ENCODE measurements at regions not wholly inside any gene's neighbourhood (a gene's known extent, or its start where the extent isn't known, plus 50 kb on each side); places are given as distances from the start of the nearest gene placed in this dataset.
"Not testable (repeated sequence)": the region's sequence is repeated elsewhere in the genome, so short reads cannot be mapped to it uniquely, and the experiment has no call there.

- H3K4me1 ChIP-seq (ENCODE audit: insufficient read depth, low read length): no peaks in the 10 kb centered on the region
- no peaks in the 10 kb centered on the region for H3K9me3 ChIP-seq (ENCODE audit: insufficient read depth, low read depth, low read length)
- no peak overlapping the region for H3K4me3 ChIP-seq (ENCODE audit: low read length)
- H3K27ac ChIP-seq (ENCODE audit: low read depth, low read length): no peak overlapping the region
- H3K9ac ChIP-seq (ENCODE audit: low read depth, low read length): no peak overlapping the region
- no peaks in the 10 kb centered on the region for H3K36me3 ChIP-seq (ENCODE audit: insufficient read depth, low read length)
- H3K27me3 ChIP-seq (ENCODE audit: insufficient read depth, low read length): no peaks in the 10 kb centered on the region
These were observed 138.9 kb downstream of the PMAIP1 start for GRCh38 chr18:60038731-60039130.

- no peaks in the 10 kb centered on the region for H3K9me3 ChIP-seq (ENCODE audit: insufficient read depth, low read depth, low read length)
- H3K27ac ChIP-seq (ENCODE audit: low read depth, low read length): no peak overlapping the region
- H3K4me1 ChIP-seq (ENCODE audit: insufficient read depth, low read length): no peaks in the 10 kb centered on the region
- no peak overlapping the region for H3K9ac ChIP-seq (ENCODE audit: low read depth, low read length)
- no peaks in the 10 kb centered on the region for H3K36me3 ChIP-seq (ENCODE audit: insufficient read depth, low read length)
- no peak overlapping the region for H3K4me3 ChIP-seq (ENCODE audit: low read length)
- 94% methylated on average over 1 of the region's 2 CpGs for WGBS
- no peaks in the 10 kb centered on the region for H3K27me3 ChIP-seq (ENCODE audit: insufficient read depth, low read length)
These were observed 127.6 kb downstream of the PMAIP1 start for GRCh38 chr18:60027397-60027796.

- peaks cover 11% of the 10 kb centered on the region for H3K4me1 ChIP-seq (ENCODE audit: insufficient read depth, low read length)
These were observed 125.1 kb downstream of the PMAIP1 start for GRCh38 chr18:60024857-60025256.

GRCh38 chr18:60024345-60024744 is 124.5 kb downstream of the PMAIP1 start:
- no peak overlapping the region for H3K4me3 ChIP-seq (ENCODE audit: low read length)
- 67% methylated on average over 3 of the region's 3 CpGs for WGBS

More at GRCh38 chr18:60024857-60025256, 125.1 kb downstream of the PMAIP1 start:
- H3K27ac ChIP-seq (ENCODE audit: low read depth, low read length): no peak overlapping the region
- H3K4me3 ChIP-seq (ENCODE audit: low read length): no peak overlapping the region
- no peaks in the 10 kb centered on the region for H3K9me3 ChIP-seq (ENCODE audit: insufficient read depth, low read depth, low read length)
- H3K36me3 ChIP-seq (ENCODE audit: insufficient read depth, low read length): no peaks in the 10 kb centered on the region
- no peaks in the 10 kb centered on the region for H3K27me3 ChIP-seq (ENCODE audit: insufficient read depth, low read length)
- no peak overlapping the region for H3K9ac ChIP-seq (ENCODE audit: low read depth, low read length)

GRCh38 chr18:60022671-60023276 is 123.0 kb downstream of the PMAIP1 start:
- WGBS: 90% methylated on average over 2 of the region's 2 CpGs
- no peaks in the 10 kb centered on the region for H3K27me3 ChIP-seq (ENCODE audit: insufficient read depth, low read length)
- H3K4me3 ChIP-seq (ENCODE audit: low read length): no peak overlapping the region
- no peak overlapping the region for H3K27ac ChIP-seq (ENCODE audit: low read depth, low read length)
- H3K9ac ChIP-seq (ENCODE audit: low read depth, low read length): no peak overlapping the region
- peaks cover 23% of the 10 kb centered on the region for H3K4me1 ChIP-seq (ENCODE audit: insufficient read depth, low read length)
- no peaks in the 10 kb centered on the region for H3K36me3 ChIP-seq (ENCODE audit: insufficient read depth, low read length)
- no peaks in the 10 kb centered on the region for H3K9me3 ChIP-seq (ENCODE audit: insufficient read depth, low read depth, low read length)

More at GRCh38 chr18:60024345-60024744, 124.5 kb downstream of the PMAIP1 start:
- Histone ChIP-seq H3K27me3 (ENCODE audit: insufficient read depth, low read length) (no peaks in the 10 kb centered on the region), H3K4me1 (ENCODE audit: insufficient read depth, low read length) (peaks cover 16% of the 10 kb centered on the region), H3K36me3 (ENCODE audit: insufficient read depth, low read length) (no peaks in the 10 kb centered on the region), H3K9me3 (ENCODE audit: insufficient read depth, low read depth, low read length) (no peaks in the 10 kb centered on the region), H3K9ac (ENCODE audit: low read depth, low read length) (no peak overlapping the region), H3K27ac (ENCODE audit: low read depth, low read length) (no peak overlapping the region)

- no peak overlapping the region for H3K9ac ChIP-seq (ENCODE audit: low read depth, low read length)
- H3K4me1 ChIP-seq (ENCODE audit: insufficient read depth, low read length): peaks cover 23% of the 10 kb centered on the region
- H3K27me3 ChIP-seq (ENCODE audit: insufficient read depth, low read length): no peaks in the 10 kb centered on the region
- H3K9me3 ChIP-seq (ENCODE audit: insufficient read depth, low read depth, low read length): no peaks in the 10 kb centered on the region
- no peaks in the 10 kb centered on the region for H3K36me3 ChIP-seq (ENCODE audit: insufficient read depth, low read length)
- no peak overlapping the region for H3K27ac ChIP-seq (ENCODE audit: low read depth, low read length)
- H3K4me3 ChIP-seq (ENCODE audit: low read length): no peak overlapping the region
These were observed 121.8 kb downstream of the PMAIP1 start for GRCh38 chr18:60021556-60021955.

- no peak overlapping the region for H3K27ac ChIP-seq (ENCODE audit: low read depth, low read length)
- no peak overlapping the region for H3K9ac ChIP-seq (ENCODE audit: low read depth, low read length)
- no peaks in the 10 kb centered on the region for H3K36me3 ChIP-seq (ENCODE audit: insufficient read depth, low read length)
- no peak overlapping the region for H3K4me3 ChIP-seq (ENCODE audit: low read length)
- H3K9me3 ChIP-seq (ENCODE audit: insufficient read depth, low read depth, low read length): no peaks in the 10 kb centered on the region
- no peaks in the 10 kb centered on the region for H3K27me3 ChIP-seq (ENCODE audit: insufficient read depth, low read length)
- WGBS: 92% methylated on average over 7 of the region's 7 CpGs
- H3K4me1 ChIP-seq (ENCODE audit: insufficient read depth, low read length): peaks cover 23% of the 10 kb centered on the region
These were observed 120.5 kb downstream of the PMAIP1 start for GRCh38 chr18:60020107-60020925.

- Histone ChIP-seq H3K4me1 (ENCODE audit: insufficient read depth, low read length) (peaks cover 23% of the 10 kb centered on the region), H3K9me3 (ENCODE audit: insufficient read depth, low read depth, low read length) (no peaks in the 10 kb centered on the region), H3K27ac (ENCODE audit: low read depth, low read length) (no peak overlapping the region), H3K27me3 (ENCODE audit: insufficient read depth, low read length) (no peaks in the 10 kb centered on the region), H3K9ac (ENCODE audit: low read depth, low read length) (no peak overlapping the region), H3K36me3 (ENCODE audit: insufficient read depth, low read length) (no peaks in the 10 kb centered on the region), H3K4me3 (ENCODE audit: low read length) (no peak overlapping the region)
- WGBS: 74% methylated on average over 4 of the region's 4 CpGs
These were observed 119.7 kb downstream of the PMAIP1 start for GRCh38 chr18:60019463-60019840.

GRCh38 chr18:60018618-60019462 is 119.0 kb downstream of the PMAIP1 start:
- Histone ChIP-seq H3K4me3 (ENCODE audit: low read length) (no peak overlapping the region), H3K9me3 (ENCODE audit: insufficient read depth, low read depth, low read length) (no peaks in the 10 kb centered on the region), H3K4me1 (ENCODE audit: insufficient read depth, low read length) (peaks cover 23% of the 10 kb centered on the region), H3K27me3 (ENCODE audit: insufficient read depth, low read length) (no peaks in the 10 kb centered on the region), H3K27ac (ENCODE audit: low read depth, low read length) (no peak overlapping the region), H3K36me3 (ENCODE audit: insufficient read depth, low read length) (no peaks in the 10 kb centered on the region), H3K9ac (ENCODE audit: low read depth, low read length) (no peak overlapping the region)
- WGBS: 74% methylated on average over 2 of the region's 3 CpGs

GRCh38 chr18:60018134-60018533 is 118.3 kb downstream of the PMAIP1 start:
- 90% methylated on average over 3 of the region's 3 CpGs for WGBS
- not testable (repeated sequence) for H3K4me3 ChIP-seq (ENCODE audit: low read length); H3K9ac ChIP-seq (ENCODE audit: low read depth, low read length); H3K36me3 ChIP-seq (ENCODE audit: insufficient read depth, low read length); H3K9me3 ChIP-seq (ENCODE audit: insufficient read depth, low read depth, low read length); H3K27me3 ChIP-seq (ENCODE audit: insufficient read depth, low read length); H3K27ac ChIP-seq (ENCODE audit: low read depth, low read length)
- peaks cover 23% of the 10 kb centered on the region for H3K4me1 ChIP-seq (ENCODE audit: insufficient read depth, low read length)

- Histone ChIP-seq H3K4me1 (ENCODE audit: insufficient read depth, low read length) (peaks cover 23% of the 10 kb centered on the region), H3K27me3 (ENCODE audit: insufficient read depth, low read length) (no peaks in the 10 kb centered on the region), H3K4me3 (ENCODE audit: low read length) (no peak overlapping the region), H3K27ac (ENCODE audit: low read depth, low read length) (no peak overlapping the region), H3K9me3 (ENCODE audit: insufficient read depth, low read depth, low read length) (no peaks in the 10 kb centered on the region), H3K9ac (ENCODE audit: low read depth, low read length) (no peak overlapping the region), H3K36me3 (ENCODE audit: insufficient read depth, low read length) (no peaks in the 10 kb centered on the region)
- 96% methylated on average over 17 of the region's 22 CpGs for WGBS
These were observed 117.6 kb downstream of the PMAIP1 start for GRCh38 chr18:60017371-60017770.

Data from HUES64 (cell line).